ENCODE measurements at regions not wholly inside any gene's neighbourhood (a gene's known extent, or its start where the extent isn't known, plus 50 kb on each side); places are given as distances from the start of the nearest gene placed in this dataset.
"Not testable (repeated sequence)": the region's sequence is repeated elsewhere in the genome, so short reads cannot be mapped to it uniquely, and the experiment has no call there.

DNA sequence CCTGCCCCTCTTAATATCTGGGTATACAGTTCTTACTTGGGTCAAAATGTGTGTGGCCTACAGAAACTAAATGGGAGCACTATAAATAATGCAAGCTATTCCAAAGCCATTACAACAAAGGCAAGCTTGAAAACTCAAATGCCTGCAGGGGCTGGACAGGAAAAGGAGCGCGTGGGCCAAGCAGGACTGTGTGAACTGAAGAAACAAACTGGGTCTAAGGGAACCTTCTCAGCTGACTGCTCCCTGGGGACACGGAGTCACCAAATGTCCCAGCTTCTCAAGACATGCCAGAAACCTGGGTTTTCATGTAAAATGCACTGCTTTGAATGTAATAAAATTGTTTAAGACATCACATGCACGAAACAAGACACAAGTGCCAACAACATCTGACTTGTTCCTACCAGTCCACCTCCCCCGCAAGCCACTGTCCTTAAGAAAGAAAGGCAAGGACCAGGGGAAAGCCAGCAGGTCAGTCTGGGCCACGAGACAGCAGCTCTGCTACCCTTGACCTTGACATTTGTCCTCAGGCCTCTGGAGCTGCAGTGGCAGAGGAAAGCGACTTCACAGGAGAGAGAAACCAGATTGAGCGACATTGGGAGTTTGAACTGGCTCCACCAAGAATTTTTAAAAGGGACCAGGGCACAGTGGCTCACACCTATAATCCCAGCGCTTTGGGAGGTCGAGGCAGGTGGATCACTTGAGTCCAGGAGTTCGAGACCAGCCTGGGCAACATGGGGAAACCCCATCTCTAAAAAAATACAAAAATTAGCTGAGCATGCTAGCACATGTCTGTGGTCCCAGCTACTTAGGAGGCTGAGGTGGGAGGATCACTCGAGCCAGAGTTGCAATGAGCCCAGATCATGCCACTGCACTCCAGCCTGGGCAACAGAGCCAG, 89.7 kb upstream of the SH3BP4 start:
- H3K4me3 ChIP-seq, result no peak overlapping the region
- no peak overlapping the region for H3K27ac ChIP-seq
- intact Hi-C loops (cut with DNase I), result no loop called here

DNA sequence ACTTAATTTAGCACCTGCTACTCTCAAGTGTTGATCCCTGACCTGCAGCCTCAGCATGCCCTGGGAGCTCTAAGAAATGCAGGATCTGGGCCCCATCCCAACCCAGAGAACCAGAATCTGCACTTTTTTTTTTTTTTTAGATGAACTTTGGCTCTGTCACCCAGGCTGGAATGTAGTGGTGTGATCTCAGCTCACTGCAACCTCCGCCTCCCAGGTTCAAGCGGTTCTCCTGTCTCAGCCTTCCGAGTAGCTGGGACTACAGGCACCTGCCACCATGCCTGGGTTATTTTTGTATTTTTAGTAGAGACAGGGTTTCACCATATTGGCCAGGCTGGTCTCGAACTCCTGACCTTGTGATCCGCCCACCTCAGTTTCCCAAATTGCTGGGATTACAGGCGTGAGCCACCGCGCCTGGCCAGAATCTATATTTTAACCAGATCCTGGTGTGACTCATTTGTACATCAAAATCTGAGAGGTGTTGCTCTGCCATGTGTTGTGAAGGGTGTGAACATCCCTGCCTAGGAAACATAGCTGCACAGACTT, 92.4 kb upstream of the SH3BP4 start:
- H3K27ac ChIP-seq; H3K27me3 ChIP-seq; intact Hi-C loops (cut with DNase I); DNase-seq (ENCODE audit: extremely low spot score in 2 of 2); H3K36me3 ChIP-seq; H3K9me3 ChIP-seq; H3K4me3 ChIP-seq: not testable (repeated sequence)
- H3K4me1 ChIP-seq, result peaks cover 26% of the 10 kb centered on the region

More for the DNA sequence above, 89.7 kb upstream of the SH3BP4 start:
- Histone ChIP-seq H3K36me3 (no peaks in the 10 kb centered on the region), H3K4me1 (peaks cover 26% of the 10 kb centered on the region), H3K27me3 (no peaks in the 10 kb centered on the region), H3K9me3 (no peaks in the 10 kb centered on the region)
- TF ChIP-seq POLR2AphosphoS5 (IDR thresholded peaks at IDR 0.05; ENCODE audit: insufficient read depth in 1 of 2, low read depth in 1 of 2) (no peak), POLR2A (IDR thresholded peaks at IDR 0.05) (no peak)
- TF ChIP-seq, protein P1, sequence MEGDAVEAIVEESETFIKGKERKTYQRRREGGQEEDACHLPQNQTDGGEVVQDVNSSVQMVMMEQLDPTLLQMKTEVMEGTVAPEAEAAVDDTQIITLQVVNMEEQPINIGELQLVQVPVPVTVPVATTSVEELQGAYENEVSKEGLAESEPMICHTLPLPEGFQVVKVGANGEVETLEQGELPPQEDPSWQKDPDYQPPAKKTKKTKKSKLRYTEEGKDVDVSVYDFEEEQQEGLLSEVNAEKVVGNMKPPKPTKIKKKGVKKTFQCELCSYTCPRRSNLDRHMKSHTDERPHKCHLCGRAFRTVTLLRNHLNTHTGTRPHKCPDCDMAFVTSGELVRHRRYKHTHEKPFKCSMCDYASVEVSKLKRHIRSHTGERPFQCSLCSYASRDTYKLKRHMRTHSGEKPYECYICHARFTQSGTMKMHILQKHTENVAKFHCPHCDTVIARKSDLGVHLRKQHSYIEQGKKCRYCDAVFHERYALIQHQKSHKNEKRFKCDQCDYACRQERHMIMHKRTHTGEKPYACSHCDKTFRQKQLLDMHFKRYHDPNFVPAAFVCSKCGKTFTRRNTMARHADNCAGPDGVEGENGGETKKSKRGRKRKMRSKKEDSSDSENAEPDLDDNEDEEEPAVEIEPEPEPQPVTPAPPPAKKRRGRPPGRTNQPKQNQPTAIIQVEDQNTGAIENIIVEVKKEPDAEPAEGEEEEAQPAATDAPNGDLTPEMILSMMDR (IDR thresholded peaks at IDR 0.05), result no peak
- no peak for DNase-seq (ENCODE audit: extremely low spot score in 2 of 2)

DNA sequence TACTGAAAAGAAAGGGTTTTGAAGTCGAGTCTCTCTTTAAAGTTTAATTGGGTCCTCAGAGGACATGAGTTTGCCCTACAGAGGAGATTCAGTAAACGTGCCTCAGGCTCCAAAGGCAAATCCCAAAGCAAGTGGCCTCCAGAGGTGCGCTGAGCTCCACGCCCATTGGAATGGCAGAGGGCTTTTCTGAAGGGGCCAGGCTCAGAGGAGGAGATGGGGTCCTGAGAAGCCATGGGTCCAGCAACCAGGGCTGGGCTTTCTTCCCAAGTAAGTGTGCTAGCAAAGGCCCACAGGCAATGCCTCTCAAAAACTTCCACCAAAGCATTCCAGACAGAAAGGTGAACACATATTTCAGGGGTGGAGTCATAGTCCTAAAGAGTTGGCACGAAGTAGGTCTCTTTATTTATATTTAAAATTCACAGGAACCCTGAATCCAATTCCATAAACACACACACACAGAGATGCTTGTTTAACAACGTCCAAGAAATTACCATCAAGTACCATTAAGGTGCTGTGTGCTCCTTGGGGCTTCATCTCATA, 93.0 kb upstream of the SH3BP4 start:
- no peaks in the 10 kb centered on the region for H3K27me3 ChIP-seq
- peaks cover 26% of the 10 kb centered on the region for H3K4me1 ChIP-seq
- H3K9me3 ChIP-seq, result no peaks in the 10 kb centered on the region
- no peak overlapping the region for H3K4me3 ChIP-seq
- H3K36me3 ChIP-seq, result no peaks in the 10 kb centered on the region
- no peak for DNase-seq (ENCODE audit: extremely low spot score in 2 of 2)
- H3K27ac ChIP-seq, result no peak overlapping the region
- intact Hi-C loops (cut with DNase I), result no loop called here
- no peak for TF ChIP-seq POLR2AphosphoS5 (IDR thresholded peaks at IDR 0.05; ENCODE audit: insufficient read depth in 1 of 2, low read depth in 1 of 2)

DNA sequence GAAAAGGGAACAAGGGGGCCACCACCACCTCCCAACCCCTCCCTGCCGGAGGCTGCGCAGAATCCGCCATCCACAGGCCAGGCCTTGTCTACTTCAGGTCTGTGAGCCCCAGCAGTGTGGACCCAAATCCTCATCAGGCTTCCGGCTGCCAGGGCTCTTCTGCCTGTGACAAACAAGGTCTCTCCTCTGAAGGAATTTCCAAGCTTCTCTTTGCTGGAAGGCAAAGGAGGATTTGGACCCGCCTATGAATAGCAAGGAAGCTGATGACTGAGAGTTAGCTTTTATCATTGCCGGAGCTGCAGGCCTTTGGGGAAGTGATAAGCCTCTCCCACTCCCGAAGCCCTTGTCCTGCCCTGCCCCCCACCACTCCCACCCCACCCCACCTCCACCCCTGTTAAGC, 93.7 kb upstream of the SH3BP4 start:
- TF ChIP-seq, protein P1 (IDR thresholded peaks at IDR 0.05), result no peak
- TF ChIP-seq POLR2A (IDR thresholded peaks at IDR 0.05) (no peak), POLR2AphosphoS5 (IDR thresholded peaks at IDR 0.05; ENCODE audit: insufficient read depth in 1 of 2, low read depth in 1 of 2) (no peak)
- no peaks in the 10 kb centered on the region for H3K9me3 ChIP-seq
- no peak for DNase-seq (ENCODE audit: extremely low spot score in 2 of 2)
- H3K4me3 ChIP-seq, result no peak overlapping the region
- peaks cover 19% of the 10 kb centered on the region for H3K4me1 ChIP-seq
- intact Hi-C loops (cut with DNase I), result no loop called here
- no peaks in the 10 kb centered on the region for H3K36me3 ChIP-seq
- H3K27me3 ChIP-seq, result no peaks in the 10 kb centered on the region
- H3K27ac ChIP-seq, result no peak overlapping the region

DNA sequence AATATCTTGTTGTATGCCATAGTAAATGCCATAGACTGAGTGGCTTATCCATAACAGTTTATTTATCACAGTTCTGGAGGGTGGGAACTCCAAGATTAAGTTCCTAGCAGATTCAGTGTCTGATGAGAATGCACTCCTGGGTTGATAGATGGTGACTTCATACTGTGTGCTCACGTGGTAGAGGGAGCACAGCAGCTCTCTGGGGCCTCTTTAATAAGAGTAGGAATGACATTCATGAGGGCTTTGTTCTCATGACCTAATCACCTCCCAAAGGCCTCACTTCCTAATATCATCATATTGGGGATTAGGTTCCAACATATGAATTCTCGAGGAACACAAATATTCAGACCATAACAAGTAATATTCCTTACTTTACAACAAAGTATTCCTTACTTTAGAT, 98.1 kb upstream of the SH3BP4 start:
- Histone ChIP-seq H3K4me3 (no peak overlapping the region), H3K36me3 (no peaks in the 10 kb centered on the region), H3K9me3 (no peaks in the 10 kb centered on the region), H3K27ac (no peak overlapping the region), H3K4me1 (no peaks in the 10 kb centered on the region), H3K27me3 (no peaks in the 10 kb centered on the region)
- intact Hi-C loops (cut with DNase I), result no loop called here
- DNase-seq (ENCODE audit: extremely low spot score in 2 of 2), result no peak
- TF ChIP-seq, protein P1 (IDR thresholded peaks at IDR 0.05), result no peak
- TF ChIP-seq POLR2A (IDR thresholded peaks at IDR 0.05) (no peak), POLR2AphosphoS5 (IDR thresholded peaks at IDR 0.05; ENCODE audit: insufficient read depth in 1 of 2, low read depth in 1 of 2) (no peak)

DNA sequence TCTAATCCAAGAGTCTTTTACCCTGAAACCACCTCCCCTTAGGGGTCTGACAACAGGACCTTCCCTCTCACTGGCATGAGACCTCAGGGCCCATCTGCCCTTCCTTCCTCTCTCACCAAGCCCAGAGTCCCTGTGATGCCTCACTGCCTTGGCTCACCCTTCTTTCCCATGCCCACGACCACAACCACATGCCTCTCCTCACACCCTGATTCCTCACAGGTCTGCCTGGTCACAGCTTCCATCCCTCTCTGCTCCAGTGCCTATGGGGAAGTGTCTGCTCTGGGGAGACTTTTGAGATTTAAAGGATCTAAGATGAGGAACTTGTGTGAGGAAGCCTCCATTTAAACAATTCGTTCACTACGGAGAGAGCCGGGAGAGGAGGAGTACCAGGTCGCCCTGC, 98.9 kb upstream of the SH3BP4 start:
- H3K27ac ChIP-seq, result no peak overlapping the region
- DNase-seq (ENCODE audit: extremely low spot score in 2 of 2), result no peak
- H3K4me3 ChIP-seq, result no peak overlapping the region
- TF ChIP-seq POLR2AphosphoS5 (IDR thresholded peaks at IDR 0.05; ENCODE audit: insufficient read depth in 1 of 2, low read depth in 1 of 2), result no peak
- TF ChIP-seq, protein P1 (IDR thresholded peaks at IDR 0.05), result no peak
- no peak for TF ChIP-seq POLR2A (IDR thresholded peaks at IDR 0.05)
- H3K27me3 ChIP-seq, result no peaks in the 10 kb centered on the region
- intact Hi-C loops (cut with DNase I), result no loop called here
- H3K9me3 ChIP-seq, result no peaks in the 10 kb centered on the region
- no peaks in the 10 kb centered on the region for H3K4me1 ChIP-seq
- H3K36me3 ChIP-seq, result no peaks in the 10 kb centered on the region

Measured in vagina (tissue), 2 donors.